PFSK-1 (cell line): ENCODE measurements at regions not wholly inside any gene's neighbourhood (a gene's known extent, or its start where the extent isn't known, plus 50 kb on each side); places are given as distances from the start of the nearest gene placed in this dataset.

Experiments used
- POLR2AphosphoS5 ChIP-seq: IDR thresholded peaks from 2 replicates; pipeline ENCODE4 v1.6.1; 2012; ENCODE audit warnings: low read depth, mild to moderate bottlenecking, control low read depth, low read length, moderate library complexity
- REST ChIP-seq, 2 experiments: IDR thresholded peaks; 2 replicates each; pipeline versions ENCODE4 v1.6.1 to v1.8.0; 2011 to 2012; ENCODE audit warnings: low read depth in 2 of 2, low read length in 2 of 2, control low read depth in 1 of 2, inconsistent platforms in 1 of 2, mild to moderate bottlenecking in 1 of 2, moderate library complexity in 1 of 2; ENCODE audit not compliant: insufficient read depth in 1 of 2
- SIN3A ChIP-seq: IDR thresholded peaks from 2 replicates; pipeline ENCODE4 v1.6.1; 2012; ENCODE audit warnings: mild to moderate bottlenecking, low read length, moderate library complexity, borderline replicate concordance; ENCODE audit not compliant: insufficient read depth
- TAF1 ChIP-seq: IDR thresholded peaks from 2 replicates; pipeline ENCODE4 v1.6.1; 2012; ENCODE audit warnings: low read length, control low read depth, borderline replicate concordance; ENCODE audit not compliant: insufficient read depth

- no peak for TF ChIP-seq SIN3A
- TF ChIP-seq REST (IDR thresholded peaks at IDR 0.05; ENCODE audit: insufficient read depth in 1 of 2, low read depth in 2 of 2, low read length in 2 of 2): no peak
- TF ChIP-seq POLR2AphosphoS5: no peak
- TF ChIP-seq TAF1: no peak
These were observed 146.9 kb upstream of the RET start for GRCh38 chr10:42929993-42930392.
